ENCODE measurements at regions not wholly inside any gene's neighbourhood (a gene's known extent, or its start where the extent isn't known, plus 50 kb on each side); places are given as distances from the start of the nearest gene placed in this dataset.

DNA sequence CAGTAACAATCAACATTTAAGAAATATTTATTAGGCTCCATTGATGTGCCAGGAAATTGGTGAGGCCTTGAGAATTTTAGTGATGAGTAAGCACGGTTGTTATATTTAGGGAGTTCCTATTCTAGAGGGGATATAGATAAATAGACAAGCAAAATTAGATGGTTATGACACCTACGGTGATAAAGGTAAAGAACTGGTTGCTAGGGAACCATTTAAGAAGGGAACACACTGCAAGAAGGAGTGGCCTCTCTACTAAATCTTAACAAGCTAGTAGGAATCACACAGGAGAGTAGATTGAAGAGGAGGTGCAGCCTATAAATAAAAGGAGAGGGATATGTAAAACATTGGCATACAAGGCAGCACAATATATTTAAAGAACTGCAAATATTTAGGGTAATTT lies 155.2 kb downstream of the LRIG3 start:
- no peaks in the 10 kb centered on the region for H3K27me3 ChIP-seq (ENCODE audit: control insufficient read depth, insufficient read depth, low read length)
- DNase-seq (ENCODE audit: low read depth) (no peak), FAIRE-seq (no peak)
- TF ChIP-seq, protein P1, sequence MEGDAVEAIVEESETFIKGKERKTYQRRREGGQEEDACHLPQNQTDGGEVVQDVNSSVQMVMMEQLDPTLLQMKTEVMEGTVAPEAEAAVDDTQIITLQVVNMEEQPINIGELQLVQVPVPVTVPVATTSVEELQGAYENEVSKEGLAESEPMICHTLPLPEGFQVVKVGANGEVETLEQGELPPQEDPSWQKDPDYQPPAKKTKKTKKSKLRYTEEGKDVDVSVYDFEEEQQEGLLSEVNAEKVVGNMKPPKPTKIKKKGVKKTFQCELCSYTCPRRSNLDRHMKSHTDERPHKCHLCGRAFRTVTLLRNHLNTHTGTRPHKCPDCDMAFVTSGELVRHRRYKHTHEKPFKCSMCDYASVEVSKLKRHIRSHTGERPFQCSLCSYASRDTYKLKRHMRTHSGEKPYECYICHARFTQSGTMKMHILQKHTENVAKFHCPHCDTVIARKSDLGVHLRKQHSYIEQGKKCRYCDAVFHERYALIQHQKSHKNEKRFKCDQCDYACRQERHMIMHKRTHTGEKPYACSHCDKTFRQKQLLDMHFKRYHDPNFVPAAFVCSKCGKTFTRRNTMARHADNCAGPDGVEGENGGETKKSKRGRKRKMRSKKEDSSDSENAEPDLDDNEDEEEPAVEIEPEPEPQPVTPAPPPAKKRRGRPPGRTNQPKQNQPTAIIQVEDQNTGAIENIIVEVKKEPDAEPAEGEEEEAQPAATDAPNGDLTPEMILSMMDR (IDR thresholded peaks at IDR 0.05; ENCODE audit: insufficient read depth, low read length, severe bottlenecking), result no peak
- H3K36me3 ChIP-seq (ENCODE audit: control insufficient read depth, insufficient read depth, low read length), result no peaks in the 10 kb centered on the region
- H3K4me3 ChIP-seq (ENCODE audit: low read depth, low read length), result no peak overlapping the region

DNA sequence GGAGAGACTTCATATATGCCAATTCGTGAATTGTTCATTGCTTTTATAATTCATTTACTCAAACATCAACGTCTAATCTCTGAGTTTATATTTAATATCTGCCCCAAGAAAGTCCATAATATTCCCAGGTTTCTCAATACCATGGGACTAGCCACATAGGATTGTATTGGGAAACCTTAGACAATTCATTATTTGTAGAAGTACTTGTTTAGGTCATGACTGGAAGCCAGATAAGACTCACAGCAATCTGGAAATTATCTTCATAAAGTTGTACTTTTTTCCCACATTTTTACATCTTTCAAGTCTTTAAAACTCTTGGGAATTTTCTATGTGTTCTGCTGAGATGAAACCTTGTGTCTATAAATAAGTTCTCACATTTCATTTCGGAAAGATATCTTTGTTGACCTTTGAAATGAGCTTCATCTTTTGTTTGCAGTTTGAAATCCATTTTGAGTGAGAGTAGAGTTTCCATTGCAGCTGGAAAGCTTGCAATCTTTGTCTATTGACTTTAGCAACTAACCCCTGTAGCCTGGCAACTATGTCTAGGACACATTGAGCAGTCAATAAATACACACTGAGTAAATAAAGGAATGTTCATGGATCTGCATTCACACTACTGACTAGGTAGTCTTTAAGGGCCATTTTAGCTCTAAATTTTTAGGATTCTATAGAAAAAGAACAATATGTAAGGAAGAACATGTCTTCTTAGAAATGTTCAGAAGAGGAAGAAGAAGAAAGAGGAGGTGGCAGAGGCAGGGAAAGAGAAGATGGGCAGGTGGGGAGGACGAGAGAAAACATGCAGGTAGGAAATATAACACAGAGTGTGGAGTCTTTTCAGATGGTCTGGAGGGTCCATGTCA lies 154.4 kb downstream of the LRIG3 start:
- FAIRE-seq, result no peak
- Histone ChIP-seq H3K27me3 (ENCODE audit: control insufficient read depth, insufficient read depth, low read length) (no peaks in the 10 kb centered on the region), H3K36me3 (ENCODE audit: control insufficient read depth, insufficient read depth, low read length) (no peaks in the 10 kb centered on the region), H3K4me3 (ENCODE audit: low read depth, low read length) (no peak overlapping the region)
- TF ChIP-seq, protein P1 (IDR thresholded peaks at IDR 0.05; ENCODE audit: insufficient read depth, low read length, severe bottlenecking), result no peak
- DNase-seq (ENCODE audit: low read depth), result no peak

DNA sequence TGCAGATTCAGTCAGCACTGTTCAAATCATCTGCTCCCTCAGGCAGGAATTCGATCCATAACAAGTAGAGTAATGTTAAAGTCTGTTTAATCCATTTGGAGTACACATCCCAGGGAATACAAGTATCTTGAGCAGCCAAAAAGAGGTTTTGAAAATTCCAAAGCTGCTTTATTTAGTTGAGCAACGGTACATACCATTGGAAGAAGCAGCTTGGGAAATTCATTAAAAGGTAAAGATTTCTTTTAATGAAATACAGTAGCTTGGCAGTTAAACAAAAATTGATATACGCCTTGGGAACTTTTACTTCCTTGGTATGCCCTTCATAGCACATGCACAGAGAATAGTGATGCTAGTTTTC lies 153.8 kb downstream of the LRIG3 start:
- Histone ChIP-seq H3K36me3 (ENCODE audit: control insufficient read depth, insufficient read depth, low read length) (no peaks in the 10 kb centered on the region), H3K27me3 (ENCODE audit: control insufficient read depth, insufficient read depth, low read length) (no peaks in the 10 kb centered on the region), H3K4me3 (ENCODE audit: low read depth, low read length) (no peak overlapping the region)
- DNase-seq (ENCODE audit: low read depth) (no peak), FAIRE-seq (no peak)
- TF ChIP-seq, protein P1 (IDR thresholded peaks at IDR 0.05; ENCODE audit: insufficient read depth, low read length, severe bottlenecking), result no peak

DNA sequence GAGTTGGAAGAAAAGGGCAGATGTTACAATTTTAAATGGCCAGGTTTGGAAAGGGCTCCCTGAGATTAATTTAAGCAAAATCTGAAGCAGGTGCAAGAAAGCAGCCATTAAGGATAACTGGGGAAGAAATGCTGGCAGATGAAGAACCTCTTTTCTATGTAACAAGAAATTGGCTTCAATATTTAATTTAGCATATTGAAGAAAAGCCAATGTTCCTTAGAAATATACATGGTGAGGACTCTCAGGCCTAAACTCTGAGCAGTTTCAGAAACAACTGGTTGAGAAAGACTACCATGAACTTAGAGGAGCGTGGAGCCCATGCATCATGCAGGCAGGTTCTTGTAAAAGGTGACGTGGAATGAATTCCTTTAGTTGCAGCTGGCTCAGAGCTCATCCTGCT lies 152.8 kb downstream of the LRIG3 start:
- Histone ChIP-seq H3K36me3 (ENCODE audit: control insufficient read depth, insufficient read depth, low read length) (no peaks in the 10 kb centered on the region), H3K27me3 (ENCODE audit: control insufficient read depth, insufficient read depth, low read length) (no peaks in the 10 kb centered on the region), H3K4me3 (ENCODE audit: low read depth, low read length) (no peak overlapping the region)
- DNase-seq (ENCODE audit: low read depth), result no peak
- no peak for FAIRE-seq
- TF ChIP-seq, protein P1 (IDR thresholded peaks at IDR 0.05; ENCODE audit: insufficient read depth, low read length, severe bottlenecking), result no peak

DNA sequence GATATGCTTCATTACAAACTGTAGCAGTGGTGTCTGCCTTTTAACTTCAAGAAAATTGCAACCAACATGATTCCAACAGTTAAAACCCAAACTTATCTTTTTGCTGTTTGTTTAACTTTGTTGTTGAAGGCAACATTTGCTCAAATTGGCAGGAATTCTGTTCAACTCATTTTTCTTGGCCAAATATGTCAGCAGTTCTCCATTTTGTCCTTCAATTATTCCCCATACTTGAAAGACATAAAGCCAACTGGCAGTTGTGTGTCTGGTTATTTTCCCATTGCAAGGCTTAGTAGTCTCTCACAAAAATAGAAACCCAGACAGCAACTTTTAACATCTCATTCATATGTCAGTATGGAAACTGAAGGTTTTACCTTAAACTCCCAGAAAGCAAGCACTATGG lies 146.3 kb downstream of the LRIG3 start:
- FAIRE-seq (no peak), DNase-seq (ENCODE audit: low read depth) (no peak)
- no peaks in the 10 kb centered on the region for H3K36me3 ChIP-seq (ENCODE audit: control insufficient read depth, insufficient read depth, low read length)
- no peaks in the 10 kb centered on the region for H3K27me3 ChIP-seq (ENCODE audit: control insufficient read depth, insufficient read depth, low read length)
- TF ChIP-seq, protein P1 (IDR thresholded peaks at IDR 0.05; ENCODE audit: insufficient read depth, low read length, severe bottlenecking), result no peak
- no peak overlapping the region for H3K4me3 ChIP-seq (ENCODE audit: low read depth, low read length)

DNA sequence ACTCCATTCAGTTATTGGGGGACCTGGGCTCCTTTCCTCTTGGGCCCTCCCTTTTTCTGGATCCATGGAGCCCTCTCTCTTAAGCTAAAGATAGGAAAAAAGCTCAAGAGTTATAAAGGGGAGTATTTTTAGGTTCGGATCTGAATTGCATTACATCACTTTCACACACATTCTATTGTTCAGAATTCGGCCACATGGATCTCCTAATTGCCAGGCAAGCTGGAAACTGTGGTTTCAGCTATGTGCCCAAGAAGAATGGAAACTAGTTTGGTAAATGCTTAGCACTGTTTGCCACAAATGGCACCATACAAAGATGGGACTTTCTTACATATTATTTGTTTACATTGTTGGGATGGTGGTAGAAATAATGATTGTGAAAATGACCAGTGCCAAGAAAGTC lies 145.6 kb downstream of the LRIG3 start:
- FAIRE-seq, result no peak
- no peak overlapping the region for H3K4me3 ChIP-seq (ENCODE audit: low read depth, low read length)
- TF ChIP-seq, protein P1 (IDR thresholded peaks at IDR 0.05; ENCODE audit: insufficient read depth, low read length, severe bottlenecking), result no peak
- H3K36me3 ChIP-seq (ENCODE audit: control insufficient read depth, insufficient read depth, low read length), result no peaks in the 10 kb centered on the region
- no peak for DNase-seq (ENCODE audit: low read depth)
- H3K27me3 ChIP-seq (ENCODE audit: control insufficient read depth, insufficient read depth, low read length), result no peaks in the 10 kb centered on the region

Data from bronchial epithelial cell (primary cell).